ENCODE measurements at regions not wholly inside any gene's neighbourhood (a gene's known extent, or its start where the extent isn't known, plus 50 kb on each side); places are given as distances from the start of the nearest gene placed in this dataset.
A peak's percentile ranks its signal among the peaks of the same experiment; 100 is the strongest.

DNA sequence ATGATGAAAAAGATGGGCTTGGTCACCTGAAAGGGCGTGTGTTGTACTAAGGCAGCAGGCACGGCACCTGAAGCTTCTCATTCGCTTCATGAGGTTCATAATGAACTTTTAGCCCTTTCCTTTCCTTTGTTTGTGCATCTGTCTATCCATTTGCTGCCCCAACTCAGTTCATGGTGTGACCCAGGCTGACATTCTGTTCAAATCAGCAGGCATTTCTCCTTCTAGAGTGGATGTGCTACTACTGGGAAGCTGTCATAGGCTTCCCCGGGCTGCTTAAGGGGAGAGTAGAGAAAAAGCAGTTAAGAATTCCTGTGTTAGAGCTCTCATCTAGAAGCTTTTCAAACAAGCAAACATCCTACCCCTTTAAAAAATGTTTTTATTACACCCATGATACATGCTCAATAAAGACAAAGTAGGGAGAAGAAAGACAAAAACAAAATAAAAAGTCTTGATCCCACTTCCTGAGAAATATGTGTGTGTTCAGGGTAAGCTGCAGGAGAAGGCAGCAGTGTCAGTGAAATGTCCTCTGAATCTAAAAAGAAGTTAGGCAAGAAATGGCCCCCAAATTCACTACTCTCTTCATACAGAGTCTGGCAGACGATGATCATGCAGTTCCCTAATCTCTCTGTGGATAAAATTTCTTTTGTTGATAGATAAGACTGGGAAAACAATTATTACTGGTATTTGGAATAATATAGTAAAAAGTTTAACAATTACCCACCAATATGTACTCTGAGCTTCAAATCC, 136.9 kb upstream of the PFN2 start:
- H3K9me2 ChIP-seq (ENCODE audit: insufficient read depth): no peaks in the 10 kb centered on the region
- H3K4me2 ChIP-seq (ENCODE audit: unreplicated experiment): peak overlapping the region; percentile 48
- no peak overlapping the region for H2AFZ ChIP-seq
- peaks cover 32% of the 10 kb centered on the region for H3K4me1 ChIP-seq (ENCODE audit: insufficient read depth)
- in situ Hi-C loops (cut with MboI): no loop called here
- H4K20me1 ChIP-seq (ENCODE audit: insufficient read depth): no peaks in the 10 kb centered on the region
- H3K27me3 ChIP-seq (replicated peaks; ENCODE audit: insufficient read depth): no peaks in the 10 kb centered on the region
- peak overlapping the region; percentile 68 for H3K27ac ChIP-seq
- peak; percentile 35 for DNase-seq
- H3K36me3 ChIP-seq (ENCODE audit: low read depth): no peaks in the 10 kb centered on the region
- no peak overlapping the region; the same call in 1 of the 2 replicates for H3K4me3 ChIP-seq
- no peaks in the 10 kb centered on the region for H3K79me2 ChIP-seq (ENCODE audit: insufficient read depth)
- peaks cover 19% of the 10 kb centered on the region for H3F3A ChIP-seq (ENCODE audit: insufficient read depth)
- H3K9me3 ChIP-seq (ENCODE audit: low read depth): no peaks in the 10 kb centered on the region
- 86% methylated on average over 5 of the region's 5 CpGs for WGBS, 2 experiments (ENCODE audit: low coverage in 1 of 2, low lambda C conversion rate in 2 of 2, missing lambda C conversion rate in 2 of 2)
- H3K9ac ChIP-seq: no peak overlapping the region
- TF ChIP-seq EZH2phosphoT487 (IDR thresholded peaks at IDR 0.05; ENCODE audit: insufficient read depth, low read depth) (no peak), EZH2 (IDR thresholded peaks at IDR 0.05; ENCODE audit: insufficient read depth, poor library complexity, severe bottlenecking) (no peak)

DNA sequence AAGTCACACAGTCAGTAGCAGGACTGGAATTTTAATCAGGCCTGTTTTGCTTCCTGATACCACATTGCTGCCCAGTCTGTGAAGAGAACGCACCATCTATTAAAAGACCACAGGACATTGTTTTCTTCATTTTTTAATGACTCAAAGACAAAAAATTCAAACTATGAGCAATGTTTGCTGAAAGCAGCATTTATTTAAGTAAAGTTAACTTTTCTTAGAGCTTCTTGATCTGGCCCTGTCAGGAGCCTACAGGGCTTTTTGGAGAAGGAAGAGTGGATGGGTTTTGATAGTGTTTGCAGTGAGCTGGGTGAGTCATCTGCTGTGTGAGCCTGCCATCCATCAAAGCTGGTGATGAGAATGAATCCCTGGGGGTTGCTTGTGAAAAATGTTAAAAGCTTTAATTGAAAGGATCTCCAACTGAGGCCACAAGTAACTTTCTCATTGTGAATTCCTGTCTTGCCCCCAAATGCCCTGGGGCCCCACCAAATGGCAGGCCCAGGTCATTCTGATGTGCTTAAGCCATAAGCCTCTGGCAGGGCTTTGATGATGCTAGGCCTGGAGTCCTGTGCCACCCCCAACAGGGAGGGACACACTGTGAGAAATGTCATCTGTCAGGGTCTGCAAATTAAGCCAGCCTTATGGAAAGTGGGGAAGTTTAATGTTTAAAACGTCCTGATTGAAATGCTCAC, 136.2 kb upstream of the PFN2 start:
- H3K4me1 ChIP-seq (ENCODE audit: insufficient read depth): peaks cover 32% of the 10 kb centered on the region
- no peaks in the 10 kb centered on the region for H4K20me1 ChIP-seq (ENCODE audit: insufficient read depth)
- H3K4me3 ChIP-seq: no peak overlapping the region; the same call in 1 of the 2 replicates
- no peaks in the 10 kb centered on the region for H3K36me3 ChIP-seq (ENCODE audit: low read depth)
- H3K27me3 ChIP-seq (replicated peaks; ENCODE audit: insufficient read depth): no peaks in the 10 kb centered on the region
- H3K79me2 ChIP-seq (ENCODE audit: insufficient read depth): no peaks in the 10 kb centered on the region
- H3K9me3 ChIP-seq (ENCODE audit: low read depth): no peaks in the 10 kb centered on the region
- peak overlapping the region; percentile 68 for H3K27ac ChIP-seq
- H3K9me2 ChIP-seq (ENCODE audit: insufficient read depth): no peaks in the 10 kb centered on the region
- 0 to 5% methylated on average over 2 of the region's 2 CpGs for WGBS, 2 experiments (ENCODE audit: low coverage in 1 of 2, low lambda C conversion rate in 2 of 2, missing lambda C conversion rate in 2 of 2)
- peak overlapping the region; percentile 48 for H3K4me2 ChIP-seq (ENCODE audit: unreplicated experiment)
- in situ Hi-C loops (cut with MboI): no loop called here
- H2AFZ ChIP-seq: no peak overlapping the region
- H3F3A ChIP-seq (ENCODE audit: insufficient read depth): peaks cover 19% of the 10 kb centered on the region
- TF ChIP-seq EZH2 (IDR thresholded peaks at IDR 0.05; ENCODE audit: insufficient read depth, poor library complexity, severe bottlenecking) (no peak), EZH2phosphoT487 (IDR thresholded peaks at IDR 0.05; ENCODE audit: insufficient read depth, low read depth) (peak; percentile 86)
- peak; percentile 88 for DNase-seq
- H3K9ac ChIP-seq: no peak overlapping the region

DNA sequence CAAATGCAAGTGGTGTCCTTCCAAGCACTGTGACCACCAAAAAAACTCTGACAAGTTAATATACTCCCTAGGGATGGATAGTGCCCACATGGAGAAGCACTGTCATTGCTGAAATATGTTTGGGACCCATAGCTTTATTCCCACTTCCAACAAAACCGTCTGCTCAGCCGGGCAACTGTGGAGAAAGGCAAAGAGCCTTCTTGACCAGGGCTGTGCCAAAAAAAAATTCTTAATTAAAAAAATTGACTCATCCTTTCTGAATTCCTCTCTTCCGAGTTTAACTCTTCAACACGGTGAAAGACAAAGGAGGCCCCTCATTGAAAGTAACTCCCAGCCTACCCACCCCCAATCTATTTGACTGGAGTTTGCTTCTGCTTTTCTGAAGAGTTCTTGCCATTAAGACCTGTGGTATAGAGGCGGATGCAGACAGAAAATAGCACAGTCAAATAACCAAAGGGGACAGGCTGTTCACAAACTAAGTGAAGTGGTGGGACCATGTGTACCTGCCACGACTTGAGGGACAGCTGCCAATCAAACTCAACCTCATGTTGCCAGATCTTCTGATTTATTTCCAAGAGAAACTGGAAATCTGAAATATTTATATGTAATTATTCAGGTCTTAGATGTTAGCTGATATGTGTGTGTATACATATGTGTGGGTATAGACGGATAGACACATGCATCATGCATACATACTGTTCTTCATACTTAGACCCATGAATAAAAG, 135.4 kb upstream of the PFN2 start:
- TF ChIP-seq EZH2 (IDR thresholded peaks at IDR 0.05; ENCODE audit: insufficient read depth, poor library complexity, severe bottlenecking): no peak
- no peak for TF ChIP-seq EZH2phosphoT487 (IDR thresholded peaks at IDR 0.05; ENCODE audit: insufficient read depth, low read depth)
- Histone ChIP-seq H3K9me3 (ENCODE audit: low read depth) (no peaks in the 10 kb centered on the region), H3K4me3 (no peak overlapping the region), H4K20me1 (ENCODE audit: insufficient read depth) (no peaks in the 10 kb centered on the region), H2AFZ (no peak overlapping the region), H3K9ac (no peak overlapping the region), H3K4me2 (ENCODE audit: unreplicated experiment) (peak overlapping the region; percentile 40), H3K79me2 (ENCODE audit: insufficient read depth) (no peaks in the 10 kb centered on the region), H3F3A (ENCODE audit: insufficient read depth) (peaks cover 19% of the 10 kb centered on the region), H3K9me2 (ENCODE audit: insufficient read depth) (no peaks in the 10 kb centered on the region), H3K27ac (peak overlapping the region; percentile 68), H3K4me1 (ENCODE audit: insufficient read depth) (peaks cover 32% of the 10 kb centered on the region), H3K27me3 (replicated peaks; ENCODE audit: insufficient read depth) (no peaks in the 10 kb centered on the region), H3K36me3 (ENCODE audit: low read depth) (no peaks in the 10 kb centered on the region)
- peak; percentile 45 for DNase-seq
- in situ Hi-C loops (cut with MboI): no loop called here
- WGBS, 2 experiments (ENCODE audit: low coverage in 1 of 2, low lambda C conversion rate in 2 of 2, missing lambda C conversion rate in 2 of 2): 40 to 48% methylated on average over 7 of the region's 7 CpGs

DNA sequence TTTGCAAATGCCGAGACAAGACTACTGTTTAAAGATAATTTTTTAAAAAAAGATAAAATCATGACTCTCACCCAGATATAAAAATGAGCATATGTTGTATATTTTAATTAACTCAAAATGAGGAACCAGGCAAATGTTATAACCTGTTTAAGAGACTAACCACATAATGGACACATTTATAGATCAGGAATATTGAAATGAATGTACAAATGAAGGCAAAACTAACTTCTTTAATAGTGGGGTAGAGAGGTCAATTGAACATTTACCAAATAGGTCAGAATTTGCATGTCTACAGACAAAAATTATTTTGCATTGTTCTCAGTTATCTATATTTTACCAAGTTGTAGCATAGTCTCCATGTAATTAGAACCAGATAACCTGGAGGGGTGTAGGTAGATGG, 134.3 kb upstream of the PFN2 start:
- Histone ChIP-seq H3K9ac (no peak overlapping the region), H3K79me2 (ENCODE audit: insufficient read depth) (no peaks in the 10 kb centered on the region), H3K4me3 (no peak overlapping the region), H4K20me1 (ENCODE audit: insufficient read depth) (no peaks in the 10 kb centered on the region), H3F3A (ENCODE audit: insufficient read depth) (peaks cover 19% of the 10 kb centered on the region), H2AFZ (no peak overlapping the region), H3K27me3 (replicated peaks; ENCODE audit: insufficient read depth) (no peaks in the 10 kb centered on the region), H3K4me1 (ENCODE audit: insufficient read depth) (peaks cover 32% of the 10 kb centered on the region), H3K9me3 (ENCODE audit: low read depth) (no peaks in the 10 kb centered on the region), H3K36me3 (ENCODE audit: low read depth) (no peaks in the 10 kb centered on the region), H3K9me2 (ENCODE audit: insufficient read depth) (no peaks in the 10 kb centered on the region), H3K27ac (no peak overlapping the region), H3K4me2 (ENCODE audit: unreplicated experiment) (no peak overlapping the region)
- no peak for DNase-seq
- no peak for TF ChIP-seq EZH2 (IDR thresholded peaks at IDR 0.05; ENCODE audit: insufficient read depth, poor library complexity, severe bottlenecking)
- no peak for TF ChIP-seq EZH2phosphoT487 (IDR thresholded peaks at IDR 0.05; ENCODE audit: insufficient read depth, low read depth)
- in situ Hi-C loops (cut with MboI): no loop called here
- WGBS, 2 experiments (ENCODE audit: low coverage in 1 of 2, low lambda C conversion rate in 2 of 2, missing lambda C conversion rate in 2 of 2): 95 to 100% methylated on average over 1 of the region's 1 CpG
